H1 (cell line): ENCODE measurements at regions not wholly inside any gene's neighbourhood (a gene's known extent, or its start where the extent isn't known, plus 50 kb on each side); places are given as distances from the start of the nearest gene placed in this dataset.

Experiments
- ATF3 ChIP-seq: IDR thresholded peaks from 2 replicates; pipeline ENCODE4 v1.6.1; 2011; ENCODE audit warnings: low read depth, mild to moderate bottlenecking, low read length; ENCODE audit not compliant: insufficient read depth
- BRCA1 ChIP-seq: IDR thresholded peaks from 2 replicates; pipeline ENCODE4 v1.6.1; 2012; ENCODE audit warnings: low read depth, low read length, improper control_type of control experiment
- CTCF ChIP-seq, 3 experiments: IDR thresholded peaks; 1 replicate in 2 of 3; 2 replicates in 1 of 3; pipeline versions ENCODE4 v1.5.1 to v1.6.1; 2011; ENCODE audit warnings: low read length in 3 of 3, mild to moderate bottlenecking in 3 of 3, inconsistent platforms in 2 of 3, low read depth in 1 of 3, moderate library complexity in 1 of 3; ENCODE audit not compliant: insufficient read depth in 1 of 3; ENCODE audit errors: control extremely low read depth in 1 of 3
- EGR1 ChIP-seq: IDR thresholded peaks from 2 replicates; pipeline ENCODE4 v1.6.1; 2011; ENCODE audit warnings: low read depth, low read length, borderline replicate concordance
- EZH2 ChIP-seq: fragments of 200-600 bp; sonication (generic); IDR thresholded peaks from 2 replicates; pipeline ENCODE4 v1.7.1; 2012; ENCODE audit warnings: low read depth, mild to moderate bottlenecking, moderate library complexity, low read length, inconsistent platforms; ENCODE audit not compliant: severe bottlenecking
- KDM4A ChIP-seq: IDR thresholded peaks from one replicate; pipeline ENCODE4 v1.7.1; 2012; ENCODE audit warnings: low read depth, mild to moderate bottlenecking, moderate library complexity, low read length, inconsistent platforms; ENCODE audit not compliant: severe bottlenecking
- MAFK ChIP-seq: IDR thresholded peaks from 2 replicates; pipeline ENCODE4 v1.6.1; 2012; ENCODE audit warnings: low read depth, mild to moderate bottlenecking, improper control_type of control experiment, low read length
- MAX ChIP-seq: IDR thresholded peaks from 2 replicates; pipeline ENCODE4 v1.6.1; 2012; ENCODE audit warnings: inconsistent platforms
- RBBP5 ChIP-seq: IDR thresholded peaks from 2 replicates; pipeline ENCODE4 v1.7.1; 2012; ENCODE audit warnings: low read depth, mild to moderate bottlenecking, inconsistent platforms, low read length, moderate library complexity, borderline replicate concordance
- SUZ12 ChIP-seq: fragments of 200-600 bp; sonication (generic); IDR thresholded peaks from 2 replicates; pipeline ENCODE4 v1.6.1; 2012; ENCODE audit warnings: mild to moderate bottlenecking, inconsistent platforms, low read length, moderate library complexity, mixed read lengths
- YY1 ChIP-seq: IDR thresholded peaks from 2 replicates; pipeline ENCODE4 v1.6.1; 2011; ENCODE audit warnings: low read depth, mild to moderate bottlenecking, low read length

- no peak for TF ChIP-seq SUZ12
- TF ChIP-seq CTCF (IDR thresholded peaks at IDR 0.05; ENCODE audit: control extremely low read depth in 1 of 3, insufficient read depth in 1 of 3, low read depth in 1 of 3, low read length in 3 of 3), result no peak
- no peak for TF ChIP-seq ATF3
- no peak for TF ChIP-seq RBBP5
- no peak for TF ChIP-seq YY1
- TF ChIP-seq MAX, result no peak
- TF ChIP-seq KDM4A, result no peak
- no peak for TF ChIP-seq BRCA1
- no peak for TF ChIP-seq EZH2
- no peak for TF ChIP-seq EGR1
- TF ChIP-seq MAFK, result no peak
Measured at GRCh38 chrX:40157228-40158035, 59.7 kb upstream of the BCOR start.
